ENCODE measurements at regions not wholly inside any gene's neighbourhood (a gene's known extent, or its start where the extent isn't known, plus 50 kb on each side); places are given as distances from the start of the nearest gene placed in this dataset.

GRCh38 chr17:79538291-79538690 lies 72.6 kb downstream of the RBFOX3 start:
- TF ChIP-seq POLR2A (IDR thresholded peaks at IDR 0.05) (no peak), POLR2AphosphoS5 (IDR thresholded peaks at IDR 0.05) (no peak)
- TF ChIP-seq, protein P1, sequence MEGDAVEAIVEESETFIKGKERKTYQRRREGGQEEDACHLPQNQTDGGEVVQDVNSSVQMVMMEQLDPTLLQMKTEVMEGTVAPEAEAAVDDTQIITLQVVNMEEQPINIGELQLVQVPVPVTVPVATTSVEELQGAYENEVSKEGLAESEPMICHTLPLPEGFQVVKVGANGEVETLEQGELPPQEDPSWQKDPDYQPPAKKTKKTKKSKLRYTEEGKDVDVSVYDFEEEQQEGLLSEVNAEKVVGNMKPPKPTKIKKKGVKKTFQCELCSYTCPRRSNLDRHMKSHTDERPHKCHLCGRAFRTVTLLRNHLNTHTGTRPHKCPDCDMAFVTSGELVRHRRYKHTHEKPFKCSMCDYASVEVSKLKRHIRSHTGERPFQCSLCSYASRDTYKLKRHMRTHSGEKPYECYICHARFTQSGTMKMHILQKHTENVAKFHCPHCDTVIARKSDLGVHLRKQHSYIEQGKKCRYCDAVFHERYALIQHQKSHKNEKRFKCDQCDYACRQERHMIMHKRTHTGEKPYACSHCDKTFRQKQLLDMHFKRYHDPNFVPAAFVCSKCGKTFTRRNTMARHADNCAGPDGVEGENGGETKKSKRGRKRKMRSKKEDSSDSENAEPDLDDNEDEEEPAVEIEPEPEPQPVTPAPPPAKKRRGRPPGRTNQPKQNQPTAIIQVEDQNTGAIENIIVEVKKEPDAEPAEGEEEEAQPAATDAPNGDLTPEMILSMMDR (IDR thresholded peaks at IDR 0.05): no peak

Data from prostate gland (tissue), 2 donors.